ENCODE measurements at regions not wholly inside any gene's neighbourhood (a gene's known extent, or its start where the extent isn't known, plus 50 kb on each side); places are given as distances from the start of the nearest gene placed in this dataset.

- TF ChIP-seq PPARA (CRISPR knock-in tag; IDR thresholded peaks at IDR 0.05; ENCODE audit: borderline replicate concordance) (no peak), SNAI2 (CRISPR knock-in tag; IDR thresholded peaks at IDR 0.05) (no peak), PATZ1 (CRISPR knock-in tag; IDR thresholded peaks at IDR 0.05; ENCODE audit: borderline replicate concordance) (no peak), ZNF8 (CRISPR knock-in tag; IDR thresholded peaks at IDR 0.05) (peak; percentile 81), ARNTL (CRISPR knock-in tag; IDR thresholded peaks at IDR 0.05; ENCODE audit: borderline replicate concordance, low read depth) (no peak), ZFP30 (CRISPR knock-in tag; IDR thresholded peaks at IDR 0.05) (no peak), OSR1 (CRISPR knock-in tag; IDR thresholded peaks at IDR 0.05) (no peak), RARB (CRISPR knock-in tag; IDR thresholded peaks at IDR 0.05) (no peak), POU6F1 (CRISPR knock-in tag; IDR thresholded peaks at IDR 0.05; ENCODE audit: borderline replicate concordance, low read depth) (no peak), GLIS3 (CRISPR knock-in tag; IDR thresholded peaks at IDR 0.05) (no peak), TCF4 (CRISPR knock-in tag; IDR thresholded peaks at IDR 0.05; ENCODE audit: borderline replicate concordance) (no peak), CREB5 (CRISPR knock-in tag; IDR thresholded peaks at IDR 0.05; ENCODE audit: low read depth) (no peak), ESRRG (CRISPR knock-in tag; IDR thresholded peaks at IDR 0.05) (no peak)
These were observed 140.9 kb upstream of the LCORL start for GRCh38 chr4:18162453-18162852.

Measured in SK-N-SH treated with all-trans-retinoic acid at 6 μM for 48 hours (cell line).